Stimulated activated CD4-positive, alpha-beta T cell treated with anti-CD3 and anti-CD28 coated beads, Interleukin-4, amount 100 ng/mL, for 48 hours (primary cell): ENCODE measurements at regions not wholly inside any gene's neighbourhood (a gene's known extent, or its start where the extent isn't known, plus 50 kb on each side); places are given as distances from the start of the nearest gene placed in this dataset.

Source experiments
- DNase-seq, 2 donors: peaks; one replicate each; pipeline ENCODE4 v3.0.0-alpha.2; 2020; ENCODE audit warnings: low read depth in 2 of 2

DNA sequence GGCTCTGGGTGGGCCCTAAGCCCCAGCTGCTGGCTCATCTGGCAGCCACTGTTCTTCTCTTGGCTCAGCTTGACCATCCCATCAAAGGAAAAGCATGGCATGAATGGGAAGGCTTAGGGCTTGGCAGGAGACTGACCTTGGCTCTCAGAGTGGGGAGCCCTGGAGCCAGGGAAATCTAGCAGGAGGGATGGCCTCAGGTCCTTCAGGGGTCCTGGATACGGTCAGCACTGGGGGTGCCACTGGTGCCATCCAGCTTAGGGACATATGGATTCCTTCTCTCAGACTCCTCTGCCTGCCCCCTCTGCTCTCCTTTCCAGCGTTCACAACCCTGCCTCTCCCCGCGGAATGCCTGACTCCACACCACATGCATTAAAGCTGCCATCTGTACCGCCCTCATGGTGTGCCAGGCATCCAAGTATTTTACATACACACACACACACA, 165.5 kb upstream of the HAAO start:
- DNase-seq = no peak

DNA sequence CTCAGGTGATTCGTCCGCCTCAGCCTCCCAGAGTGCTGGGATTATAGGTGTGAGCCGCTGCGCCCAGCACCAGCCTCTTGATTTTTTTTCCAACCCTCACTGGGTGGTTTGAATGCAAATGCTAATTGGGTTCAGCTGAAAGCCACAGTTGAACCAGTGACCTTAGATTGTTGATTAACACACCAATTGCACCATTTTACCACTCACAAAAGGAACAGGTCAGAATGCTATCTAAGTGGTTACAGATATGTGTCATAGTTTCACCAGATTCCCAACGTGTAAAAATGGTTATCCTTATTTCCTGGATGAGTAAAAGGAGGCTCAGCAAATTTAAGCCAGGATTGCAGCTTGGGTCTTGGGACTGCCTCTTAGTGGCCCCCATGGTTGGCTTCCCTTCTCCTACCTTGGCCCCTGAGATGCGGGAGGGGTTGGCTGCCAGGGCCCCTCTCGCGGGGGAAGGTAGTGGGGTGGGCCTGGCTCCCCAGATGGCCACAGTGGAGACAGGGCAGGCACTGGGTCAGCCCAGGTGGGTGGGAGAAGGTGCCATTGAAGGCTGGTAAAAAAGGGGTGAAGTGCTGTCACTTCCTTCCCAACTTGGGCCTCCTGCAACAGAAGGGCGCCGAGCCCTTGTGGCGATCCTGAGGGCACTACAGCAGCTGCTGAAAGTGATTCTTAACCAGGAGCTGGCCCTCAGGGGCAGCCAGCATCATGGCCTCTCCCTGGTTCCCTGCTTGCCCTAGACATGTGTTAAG, 164.9 kb upstream of the HAAO start:
- DNase-seq = no peak

DNA sequence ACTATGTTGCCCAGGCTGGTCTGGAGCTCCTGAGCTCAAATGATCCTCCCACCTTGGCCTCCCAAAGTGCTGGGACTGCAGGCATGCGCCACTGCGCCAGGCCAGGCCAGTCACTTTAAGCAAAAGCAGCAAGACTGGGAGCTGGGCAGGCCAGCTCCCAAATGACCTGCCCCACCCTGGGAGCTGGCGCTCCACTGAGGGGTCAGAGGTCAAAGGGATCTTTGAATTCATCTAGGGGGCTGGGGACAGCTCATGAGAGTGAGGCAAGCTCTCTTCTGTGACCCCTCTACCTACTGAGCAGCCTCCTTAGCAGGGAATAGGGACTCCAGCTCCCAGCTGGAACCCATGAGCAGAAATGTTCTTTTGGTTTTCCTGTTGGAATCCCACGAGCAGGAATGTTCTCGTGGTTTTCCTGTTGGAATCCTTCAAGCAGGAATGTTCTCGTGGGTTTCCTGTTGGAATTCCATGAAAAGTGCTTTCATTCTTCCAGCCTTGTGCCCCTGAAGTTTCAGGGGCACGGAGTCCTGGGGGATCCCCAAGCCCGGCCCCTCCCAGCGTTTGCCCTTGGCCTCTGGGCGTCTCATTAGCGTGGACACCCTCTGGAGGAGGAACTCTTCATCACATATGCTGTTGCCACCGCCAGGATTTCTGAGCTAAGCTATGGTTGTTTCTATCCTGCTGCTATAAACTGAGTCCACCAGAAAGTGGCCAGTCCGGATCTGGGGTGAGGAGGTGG, 162.0 kb upstream of the HAAO start:
- no peak for DNase-seq

DNA sequence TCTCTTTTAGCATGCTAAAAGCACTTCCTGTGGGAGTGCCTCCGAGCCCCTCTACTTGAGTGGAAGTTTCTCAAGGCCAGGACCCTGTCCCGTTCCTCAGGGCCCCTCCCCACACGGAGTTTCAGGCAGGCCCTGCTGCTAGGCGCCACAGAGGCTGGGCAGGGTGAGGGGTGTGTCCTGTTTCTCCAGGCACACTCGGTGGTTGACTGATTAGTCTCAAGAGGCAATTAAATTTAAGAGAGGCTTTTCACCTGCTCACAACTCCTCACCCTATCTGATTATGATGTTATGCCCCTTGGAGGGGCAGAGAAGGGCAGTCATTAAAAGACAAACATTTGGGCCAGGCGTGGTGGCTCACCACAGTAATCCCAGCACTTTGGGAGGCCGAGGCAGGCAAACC, 160.8 kb upstream of the HAAO start:
- no peak for DNase-seq

DNA sequence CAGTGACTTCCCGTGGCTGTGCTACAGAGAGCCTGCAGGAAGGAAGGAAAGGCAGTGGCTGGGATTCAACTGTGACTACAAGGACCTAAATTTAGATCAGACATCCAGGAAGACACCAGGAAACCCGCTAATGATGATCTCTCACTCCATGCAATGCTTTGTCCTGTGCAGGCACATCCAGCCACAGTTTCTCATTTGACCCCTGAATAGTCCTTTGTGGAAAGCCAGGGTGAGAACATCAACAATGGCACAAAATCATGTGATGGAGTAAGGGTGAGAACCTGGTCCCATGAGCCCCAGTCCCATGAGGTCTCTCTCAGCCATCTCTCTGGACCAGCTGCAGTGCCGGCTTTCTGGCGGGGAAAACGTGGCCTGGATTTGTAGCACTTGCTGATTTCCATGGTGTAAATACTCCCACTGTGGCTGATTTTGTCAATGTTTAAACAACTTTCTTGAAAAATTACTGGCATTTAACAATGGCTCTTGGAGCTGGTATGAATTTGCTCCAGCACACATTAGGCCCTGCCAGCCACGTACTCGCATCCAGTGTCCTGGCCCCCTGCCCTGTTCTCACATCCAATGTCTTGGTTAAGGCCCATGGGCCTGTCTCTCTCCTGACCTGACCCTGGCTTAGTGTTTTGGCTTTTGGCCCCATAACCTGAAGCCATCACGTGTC, 159.0 kb upstream of the HAAO start:
- no peak for DNase-seq

DNA sequence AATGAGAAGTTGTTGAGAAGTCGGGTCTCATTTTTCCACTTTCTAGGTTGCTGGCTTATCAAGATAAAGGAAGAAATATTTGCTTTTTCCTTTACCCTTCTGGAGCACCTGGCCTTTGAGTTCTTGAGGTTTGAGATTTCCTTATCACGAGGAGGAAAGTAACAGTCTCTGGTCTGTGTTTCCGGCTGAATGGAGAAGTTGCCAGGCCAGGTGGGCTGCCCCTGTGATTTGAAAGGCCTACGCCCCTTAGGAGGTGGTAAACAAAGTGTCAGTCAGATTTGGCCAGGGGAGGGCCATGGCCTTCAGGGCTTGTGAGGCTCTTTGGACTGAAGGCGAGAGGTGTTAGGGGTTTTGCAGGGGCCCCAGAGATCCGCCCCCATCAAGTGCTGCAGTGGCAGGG, 156.7 kb upstream of the HAAO start:
- no peak for DNase-seq

DNA sequence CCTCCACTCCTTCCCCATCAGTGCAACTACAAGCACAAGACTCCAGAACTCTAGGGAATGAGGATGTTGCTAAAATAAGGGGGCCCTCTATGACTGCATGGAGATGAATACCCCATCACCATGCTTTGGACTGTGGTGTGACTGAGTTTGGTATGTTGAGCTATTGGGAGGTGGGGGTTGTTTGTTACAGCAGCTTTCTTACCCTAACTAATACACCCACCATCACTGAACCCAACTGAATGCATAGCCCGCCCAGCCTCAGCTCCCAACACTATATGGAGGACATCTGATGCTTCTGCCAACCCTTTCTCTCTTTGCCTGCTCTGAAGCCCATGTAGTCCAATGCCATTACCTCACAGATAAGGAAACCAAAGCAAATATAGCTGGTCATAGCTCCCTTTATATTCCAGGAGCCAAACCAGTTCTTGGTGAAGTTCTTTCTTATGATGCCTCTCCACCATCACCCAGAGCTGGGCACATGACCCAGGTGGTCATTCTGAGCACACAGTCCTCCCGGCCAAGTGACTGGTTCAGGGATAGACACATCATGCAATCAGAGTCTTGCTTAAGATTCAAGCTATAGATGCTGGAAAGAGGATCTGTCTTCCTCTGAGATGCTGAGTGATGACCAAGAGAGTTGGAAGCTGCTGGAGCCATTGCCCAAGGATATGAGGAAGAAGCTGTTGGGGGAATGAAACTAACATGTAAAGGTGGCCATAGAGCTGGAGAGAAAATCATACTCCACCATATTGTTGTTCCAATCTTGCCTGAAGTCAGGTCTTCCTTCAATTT, 155.6 kb upstream of the HAAO start:
- DNase-seq = no peak

DNA sequence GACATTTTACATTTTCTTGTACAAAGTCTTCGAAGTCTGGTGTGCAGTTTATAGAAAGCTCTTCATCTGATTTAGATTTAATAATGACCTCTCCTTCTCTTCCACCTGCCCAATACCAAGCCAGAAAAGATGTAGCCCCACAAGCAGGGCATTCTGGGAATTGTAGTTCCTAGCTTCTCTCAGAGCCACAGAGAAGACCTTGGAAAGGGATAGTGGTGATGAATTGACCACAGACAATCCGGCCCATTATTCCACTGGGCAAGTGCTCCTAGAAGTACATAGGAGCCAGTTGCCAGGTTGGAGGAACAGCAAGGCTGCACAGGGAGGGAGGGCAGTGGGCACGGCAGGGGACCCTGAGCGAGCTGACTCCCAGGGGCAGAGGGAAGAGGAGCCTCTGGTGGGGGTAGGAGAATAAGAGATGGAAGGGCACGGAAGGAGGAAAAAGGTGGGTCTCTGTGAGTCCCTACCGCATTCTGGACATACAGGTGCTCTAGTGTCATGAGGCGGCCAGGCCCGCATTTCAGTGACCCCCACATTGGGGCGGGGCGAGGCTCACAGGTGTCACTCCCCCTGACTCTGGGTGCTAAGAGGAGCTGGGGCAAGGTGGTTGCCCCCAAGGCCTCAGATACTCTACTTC, 152.5 kb upstream of the HAAO start:
- no peak for DNase-seq

DNA sequence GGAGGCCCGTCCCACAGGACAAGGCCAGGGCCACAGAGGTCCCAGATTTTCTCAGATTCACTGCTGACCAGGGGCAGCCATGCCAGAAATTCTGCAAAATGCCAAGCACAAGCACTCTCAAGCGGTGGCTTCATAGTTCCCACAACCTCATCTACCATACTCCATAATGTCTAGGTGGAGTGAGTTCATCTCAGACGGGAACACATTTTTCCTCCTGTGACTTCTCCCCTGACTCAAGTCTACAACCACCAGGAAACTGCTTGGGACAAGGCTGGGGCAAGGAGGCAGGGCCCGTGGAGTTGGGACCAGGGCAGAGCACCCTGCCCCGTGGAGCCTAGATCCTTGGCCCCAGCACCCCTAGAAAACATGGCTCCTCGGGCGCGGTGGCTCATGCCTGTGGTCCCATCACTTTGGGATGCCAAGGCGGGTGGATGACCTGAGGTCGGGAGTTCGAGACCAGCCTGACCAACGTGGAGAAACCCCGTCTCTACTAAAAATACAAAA, 150.7 kb upstream of the HAAO start:
- no peak for DNase-seq

DNA sequence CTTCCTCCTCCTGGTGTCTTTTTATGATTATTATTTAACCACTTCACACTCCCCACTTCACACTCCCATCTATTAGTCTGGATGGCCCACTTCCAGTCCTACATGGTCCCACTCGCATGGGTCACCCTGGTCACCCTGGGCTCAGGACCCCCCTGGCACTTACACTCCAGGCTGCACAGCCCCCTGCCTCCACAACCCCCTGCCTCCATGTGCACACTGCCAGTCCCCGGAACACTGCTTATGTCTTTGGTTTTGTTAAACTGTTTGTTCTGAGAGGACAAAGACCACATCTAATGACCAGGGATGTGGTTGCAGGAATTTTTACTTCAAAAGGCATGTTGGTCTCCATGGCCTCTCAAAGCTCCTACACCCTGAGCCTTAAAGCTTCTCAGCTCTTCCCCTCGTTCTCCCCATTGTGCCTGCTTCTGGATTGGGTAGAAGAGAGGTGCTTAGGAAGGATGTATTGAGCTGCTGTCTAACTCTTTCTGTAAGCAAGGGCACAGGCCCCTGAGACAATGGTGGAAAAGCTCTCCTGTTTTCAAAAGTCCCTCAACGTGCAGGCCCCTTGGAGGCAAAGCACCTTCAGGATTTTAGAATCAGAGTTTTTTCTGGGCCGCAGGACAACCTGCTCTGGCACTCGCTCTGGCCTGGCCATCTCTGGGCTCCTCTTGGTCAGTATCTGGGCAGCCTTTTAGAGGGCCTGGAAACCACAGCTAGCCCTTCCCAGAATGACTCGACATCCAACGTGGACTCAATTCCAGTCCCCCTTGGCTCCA, 150.0 kb upstream of the HAAO start:
- no peak for DNase-seq

DNA sequence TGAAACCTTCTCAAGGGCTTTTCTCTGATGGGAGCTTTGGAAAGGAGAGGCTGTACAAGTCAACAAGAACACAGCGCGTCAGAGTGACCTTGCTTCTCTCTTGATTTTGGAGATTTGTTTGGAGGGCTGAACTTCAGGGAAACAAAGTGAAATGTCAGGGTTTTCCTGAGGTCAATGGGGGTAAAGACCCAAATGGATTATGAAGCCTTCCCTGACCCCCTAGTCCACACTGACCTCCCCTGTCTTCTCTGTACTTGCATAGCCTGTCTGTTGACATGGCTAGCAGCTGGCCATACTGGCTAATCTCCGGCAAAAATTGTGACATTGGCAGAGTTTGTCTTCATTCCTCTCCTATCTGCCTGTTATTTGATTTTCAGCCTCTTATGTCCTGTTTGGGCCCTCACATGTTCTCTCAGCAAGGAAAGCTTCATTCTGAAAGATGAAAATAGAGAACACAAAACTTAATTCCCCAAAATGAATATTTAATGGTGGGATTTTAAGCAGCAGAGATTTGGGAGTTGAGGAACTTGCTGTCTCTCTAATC, 149.3 kb upstream of the HAAO start:
- DNase-seq = no peak

DNA sequence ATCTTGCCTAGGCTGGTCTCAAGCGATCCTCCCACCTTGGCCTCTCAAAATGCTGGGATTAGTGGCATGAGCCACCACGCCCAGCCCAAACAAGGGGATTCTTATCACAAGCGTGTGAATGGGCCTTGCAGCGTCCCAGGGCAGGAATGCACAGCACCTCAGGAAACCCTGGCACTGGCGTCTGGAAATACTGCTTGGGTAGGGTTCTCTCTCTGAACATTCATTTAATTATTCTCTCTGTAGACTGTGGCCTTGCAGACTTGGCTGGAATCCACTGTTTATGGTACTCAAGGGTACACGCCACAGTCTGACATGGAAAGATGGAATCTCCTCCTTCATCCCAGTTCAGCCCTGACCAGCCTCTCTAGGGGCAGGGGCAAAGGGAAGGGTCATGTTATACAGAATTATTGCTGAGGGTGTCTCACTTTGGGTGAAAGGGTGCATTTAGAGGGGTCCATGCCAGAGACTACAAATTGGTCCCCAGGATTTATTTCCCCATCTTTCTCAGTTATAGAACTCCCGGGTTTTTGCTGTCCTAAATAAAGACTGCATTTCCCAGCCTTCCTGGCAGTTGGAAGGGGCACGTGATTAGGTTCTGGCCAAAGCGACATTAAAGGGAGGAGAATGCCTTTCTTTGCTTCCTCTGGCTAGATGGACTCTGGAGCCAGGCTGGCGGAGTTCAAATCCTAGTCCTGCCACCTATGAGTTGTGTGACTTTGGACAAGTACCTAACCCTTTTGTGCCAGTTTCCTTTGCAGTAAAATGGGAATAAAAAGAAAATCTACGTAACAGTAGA, 147.2 kb upstream of the HAAO start:
- no peak for DNase-seq

DNA sequence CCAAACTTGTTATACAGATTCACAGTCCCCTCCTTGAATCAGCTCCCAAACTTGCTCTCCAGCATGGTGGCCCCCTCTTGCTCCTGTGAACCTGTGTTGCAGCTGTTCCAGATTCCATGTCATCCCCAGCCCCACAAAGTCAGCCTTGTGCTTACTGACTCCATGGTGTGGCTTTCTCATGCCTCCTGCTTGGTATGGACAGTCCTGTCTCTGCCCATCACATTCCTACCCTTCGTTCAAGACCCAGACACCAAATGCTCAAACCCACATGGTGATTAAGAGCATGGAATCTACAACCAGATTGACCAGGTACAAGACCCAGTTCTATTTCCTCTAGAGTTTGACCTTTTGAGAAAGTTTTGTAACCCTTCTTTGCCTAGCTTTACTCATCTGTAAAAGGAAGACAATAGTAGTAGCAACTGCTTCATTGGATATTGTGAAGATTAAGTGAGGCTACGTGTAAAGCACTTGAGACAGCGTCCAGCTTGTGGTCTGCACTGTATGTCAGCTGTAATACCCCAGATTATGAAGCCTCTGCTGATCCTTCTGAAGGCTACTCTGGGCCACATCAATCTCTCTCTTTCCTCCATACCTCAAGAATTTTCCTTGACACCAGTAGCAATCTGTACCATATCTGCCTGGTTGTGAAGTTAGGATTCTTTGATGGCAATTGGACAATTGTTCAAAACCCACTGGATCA, 146.4 kb upstream of the HAAO start:
- DNase-seq = no peak

DNA sequence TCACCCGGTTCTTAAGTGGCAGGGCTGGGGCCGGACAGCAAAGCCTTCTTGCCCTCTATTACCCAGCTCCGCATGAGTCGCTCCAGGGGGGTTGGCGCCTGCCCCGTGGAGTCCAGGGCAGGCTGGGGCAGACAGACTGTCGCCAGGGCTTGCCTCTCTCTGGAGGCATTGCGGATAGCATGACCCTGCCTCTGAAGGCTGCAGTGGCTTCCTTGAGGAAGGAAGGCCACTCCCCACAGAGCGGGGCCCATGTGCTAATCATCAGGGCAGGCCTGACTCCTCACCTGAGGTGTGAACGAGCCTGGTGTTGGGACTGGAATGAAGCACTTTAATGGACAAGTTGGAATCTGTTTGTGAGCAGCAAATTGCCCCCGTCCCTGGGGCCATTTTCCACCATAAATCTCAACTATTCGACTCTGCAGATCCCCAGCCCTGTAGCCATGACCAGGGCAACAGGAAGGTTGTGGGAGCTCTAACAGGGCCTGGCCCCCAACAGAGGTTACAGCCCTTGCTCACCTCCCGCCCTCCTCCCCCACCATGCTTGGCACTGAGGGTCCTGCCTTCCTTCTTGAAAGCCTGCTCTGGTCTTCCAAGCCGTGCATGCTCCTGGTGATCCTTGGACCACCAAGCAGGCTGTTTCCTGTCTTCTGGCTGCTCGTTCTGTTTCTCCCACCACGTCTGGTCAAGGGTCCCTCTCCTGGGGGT, 144.9 kb upstream of the HAAO start:
- DNase-seq = no peak

DNA sequence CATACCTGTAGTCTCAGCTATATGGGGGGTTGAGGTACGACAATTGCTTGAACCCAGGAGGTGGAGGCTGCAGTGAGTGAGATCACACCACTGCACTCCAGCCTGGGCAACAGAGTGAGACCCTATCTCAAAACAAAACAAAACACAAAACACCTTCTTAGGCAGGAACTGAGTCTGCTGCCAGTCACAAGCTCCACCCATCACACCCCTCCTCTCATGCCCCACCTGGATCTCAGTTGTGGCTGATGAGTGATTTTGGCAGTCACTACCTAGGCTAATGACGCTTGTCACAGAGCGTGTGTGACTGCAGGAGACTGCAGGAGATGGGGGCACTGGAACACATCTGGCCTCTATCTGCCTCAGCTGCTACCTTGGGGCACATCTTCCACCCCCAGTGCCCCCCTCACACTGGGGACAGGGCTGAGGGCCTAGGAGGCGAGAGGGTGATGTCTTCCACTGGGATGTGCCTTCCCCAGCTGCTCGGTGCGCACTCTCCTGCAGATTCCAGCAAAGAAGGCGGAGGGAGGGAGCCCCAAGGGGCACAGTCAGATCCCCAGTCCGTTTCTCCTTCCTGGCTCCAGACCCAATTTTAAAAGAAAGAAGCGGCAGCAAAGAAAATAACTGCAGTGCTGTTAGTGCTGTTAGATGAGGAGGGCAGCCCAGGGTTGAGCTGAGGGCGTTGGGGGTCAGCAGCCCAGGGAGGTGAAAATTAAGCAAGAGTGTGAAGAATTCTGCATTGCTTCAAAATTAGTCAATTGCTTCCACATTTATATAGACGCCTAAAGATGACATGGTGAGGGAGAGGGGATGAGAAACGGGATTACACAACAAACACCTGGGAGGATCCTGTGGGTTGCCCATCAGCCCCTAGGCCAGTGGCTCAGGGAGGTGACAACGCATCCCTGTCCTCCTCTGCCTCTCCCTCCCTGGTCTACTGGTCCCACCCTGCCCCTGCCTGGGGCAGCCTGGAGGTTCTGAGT, 143.6 kb upstream of the HAAO start:
- peak in 1 of 2 donors; percentile 26 for DNase-seq

DNA sequence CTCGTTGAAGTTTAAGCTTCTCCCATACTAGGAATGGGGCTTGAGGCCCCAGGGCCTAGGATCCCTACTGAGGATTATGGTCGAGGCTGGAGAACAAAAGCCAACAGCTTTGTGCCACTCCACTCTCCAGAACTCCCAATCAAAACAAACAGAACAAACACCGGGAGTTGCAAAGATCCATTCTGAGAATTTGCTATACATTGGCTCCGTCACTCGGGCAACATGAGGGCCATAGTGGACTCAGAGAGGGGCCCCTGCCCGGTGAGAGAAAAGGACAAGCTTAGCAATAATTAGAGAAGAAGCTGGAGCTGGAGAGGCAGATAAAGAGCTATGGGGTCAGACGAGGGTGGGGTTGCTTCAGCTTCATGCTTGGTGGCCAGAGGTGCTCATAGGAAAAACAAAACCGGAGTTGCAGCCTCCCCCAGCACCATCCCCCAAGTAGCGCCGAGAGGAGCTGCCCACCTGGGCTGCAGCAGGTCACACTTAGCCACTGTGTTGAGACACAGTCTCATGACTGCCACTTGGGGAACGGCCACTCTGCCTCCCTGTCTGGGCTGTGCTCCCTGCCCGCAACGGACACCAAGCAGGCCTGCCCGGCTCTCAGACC, 142.3 kb upstream of the HAAO start:
- no peak for DNase-seq
